GM11168 (cell line): ENCODE measurements at regions not wholly inside any gene's neighbourhood (a gene's known extent, or its start where the extent isn't known, plus 50 kb on each side); places are given as distances from the start of the nearest gene placed in this dataset.

Source experiments
- in situ Hi-C: fragments of 300-500 bp; cut with MboI; formaldehyde crosslinking; loops from one replicate; pipeline ENCODE4 v1.12.0; 2022; ENCODE audit warnings: low sequenced_read_pairs; ENCODE audit not compliant: unreplicated experiment

GRCh38 chr12:60803147-60803546, 1207.3 kb downstream of the SLC16A7 start:
- in situ Hi-C loops, result no loop called here

- in situ Hi-C loops, result no loop called here
These were observed 1209.5 kb downstream of the SLC16A7 start for GRCh38 chr12:60805364-60805763.

- in situ Hi-C loops, result no loop called here
These were observed 1224.0 kb downstream of the SLC16A7 start for GRCh38 chr12:60819794-60820193.

GRCh38 chr12:60822580-60822979, 1226.8 kb downstream of the SLC16A7 start:
- in situ Hi-C loops, result no loop called here

- in situ Hi-C loops, result no loop called here
These were observed 1234.6 kb downstream of the SLC16A7 start for GRCh38 chr12:60830381-60830780.

- in situ Hi-C loops, result no loop called here
These were observed 1236.5 kb downstream of the SLC16A7 start for GRCh38 chr12:60832290-60832689.

GRCh38 chr12:60834372-60834771, 1238.5 kb downstream of the SLC16A7 start:
- in situ Hi-C loops, result no loop called here

- in situ Hi-C loops, result no loop called here
These were observed 1239.0 kb downstream of the SLC16A7 start for GRCh38 chr12:60834806-60835205.

- in situ Hi-C loops, result no loop called here
These were observed 1240.8 kb downstream of the SLC16A7 start for GRCh38 chr12:60836651-60837050.

- in situ Hi-C loops, result no loop called here
These were observed 1246.4 kb downstream of the SLC16A7 start for GRCh38 chr12:60842181-60842580.

GRCh38 chr12:60844101-60844500, 1248.3 kb downstream of the SLC16A7 start:
- in situ Hi-C loops, result no loop called here

- in situ Hi-C loops, result no loop called here
These were observed 1249.0 kb downstream of the SLC16A7 start for GRCh38 chr12:60844875-60845274.

- in situ Hi-C loops, result no loop called here
These were observed 1249.9 kb downstream of the SLC16A7 start for GRCh38 chr12:60845696-60846095.

GRCh38 chr12:60847281-60847680, 1251.5 kb downstream of the SLC16A7 start:
- in situ Hi-C loops, result no loop called here

GRCh38 chr12:60849723-60850122, 1253.9 kb downstream of the SLC16A7 start:
- in situ Hi-C loops, result no loop called here

- in situ Hi-C loops, result no loop called here
These were observed 1257.6 kb downstream of the SLC16A7 start for GRCh38 chr12:60853407-60853806.

- in situ Hi-C loops, result no loop called here
These were observed 1267.6 kb downstream of the SLC16A7 start for GRCh38 chr12:60863421-60863820.

GRCh38 chr12:60872219-60872618, 1276.4 kb downstream of the SLC16A7 start:
- in situ Hi-C loops, result no loop called here

GRCh38 chr12:60872850-60873713, 1277.3 kb downstream of the SLC16A7 start:
- in situ Hi-C loops, result no loop called here

- in situ Hi-C loops, result no loop called here
These were observed 1278.3 kb downstream of the SLC16A7 start for GRCh38 chr12:60874091-60874490.

GRCh38 chr12:60920841-60921495, 1325.1 kb downstream of the SLC16A7 start:
- in situ Hi-C loops, result no loop called here

- in situ Hi-C loops, result no loop called here
These were observed 1325.7 kb downstream of the SLC16A7 start for GRCh38 chr12:60921541-60921940.
